ENCODE measurements at regions not wholly inside any gene's neighbourhood (a gene's known extent, or its start where the extent isn't known, plus 50 kb on each side); places are given as distances from the start of the nearest gene placed in this dataset.
"Not testable (repeated sequence)": the region's sequence is repeated elsewhere in the genome, so short reads cannot be mapped to it uniquely, and the experiment has no call there.

DNA sequence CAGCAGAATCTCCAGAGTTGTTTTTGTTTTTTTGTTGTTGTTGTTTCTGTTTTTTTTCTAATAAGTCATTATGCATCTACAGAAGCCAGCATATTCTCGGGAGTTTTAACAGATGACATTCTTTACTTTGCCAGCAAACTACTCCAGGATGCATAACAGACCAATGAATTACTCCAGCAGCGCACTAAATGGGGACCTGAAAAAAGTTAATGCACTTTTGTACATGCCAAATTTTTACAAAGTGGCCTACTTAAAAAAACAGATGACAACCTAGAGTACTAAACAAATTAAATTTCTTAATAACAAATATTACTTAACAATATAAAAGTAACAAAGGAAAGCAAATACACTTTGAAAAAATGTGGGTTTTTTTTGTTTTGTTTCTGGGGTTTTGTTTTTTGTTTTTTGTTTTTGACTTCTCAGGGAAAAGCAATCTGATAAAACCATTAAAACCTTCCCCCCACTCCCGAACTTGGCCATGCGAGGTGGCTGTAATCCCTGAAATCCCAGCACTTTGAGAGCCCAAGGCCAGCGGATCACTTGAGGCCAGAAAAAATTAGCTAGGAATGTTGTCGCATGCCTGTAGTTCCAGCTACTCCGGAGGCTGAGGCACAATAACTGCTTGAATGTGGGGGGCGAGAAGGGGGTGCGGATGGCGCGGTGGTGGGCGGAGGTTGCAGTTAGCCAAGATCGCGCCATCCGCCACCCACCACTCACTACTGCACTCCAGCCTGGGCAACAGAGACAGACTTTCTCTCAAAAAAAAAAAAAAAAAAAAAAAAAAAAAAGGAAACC is 352.4 kb downstream of the CETN3 start:
- DNase-seq = no peak

DNA sequence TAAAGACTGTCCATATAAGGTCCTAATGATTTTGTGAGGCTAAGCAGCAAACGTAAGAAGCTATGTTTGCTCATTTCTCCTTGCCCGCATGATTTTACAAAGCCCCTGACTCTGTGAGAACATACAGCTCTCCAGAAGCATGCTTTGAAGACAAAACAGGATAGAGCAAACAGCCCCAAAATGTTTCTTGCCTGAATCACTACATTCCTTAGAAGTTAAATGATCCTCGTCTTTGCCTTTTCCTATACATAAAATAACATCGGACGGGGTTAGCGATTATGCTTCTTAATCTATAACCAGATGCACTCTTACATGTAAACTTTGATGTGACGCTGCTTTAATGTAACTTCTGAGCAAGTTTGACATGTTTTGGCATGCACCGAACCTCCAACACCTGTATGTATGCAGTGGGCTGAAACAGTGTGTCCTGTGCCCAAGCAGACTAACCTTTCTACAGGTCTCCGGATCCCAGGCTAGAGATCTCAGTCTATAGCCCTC is 353.7 kb downstream of the CETN3 start:
- DNase-seq = no peak

DNA sequence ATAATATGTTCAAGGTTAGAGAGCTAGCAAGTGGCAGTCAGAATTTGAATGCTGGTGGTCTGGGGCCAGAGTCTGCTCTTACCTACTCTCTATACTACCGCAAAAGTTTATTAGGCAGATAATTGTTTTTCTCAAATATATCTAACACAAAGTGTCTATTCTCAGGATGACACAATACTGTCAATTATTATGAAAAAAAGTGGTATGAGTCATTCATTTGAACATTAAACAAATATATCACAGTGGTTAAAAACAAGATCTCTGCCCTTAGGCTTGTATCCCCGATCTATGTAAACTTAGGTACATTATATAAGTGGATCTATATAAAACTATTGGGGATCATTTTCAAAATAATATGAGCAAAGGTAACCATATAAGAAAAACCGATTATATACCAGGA is 354.9 kb downstream of the CETN3 start:
- DNase-seq = no peak

DNA sequence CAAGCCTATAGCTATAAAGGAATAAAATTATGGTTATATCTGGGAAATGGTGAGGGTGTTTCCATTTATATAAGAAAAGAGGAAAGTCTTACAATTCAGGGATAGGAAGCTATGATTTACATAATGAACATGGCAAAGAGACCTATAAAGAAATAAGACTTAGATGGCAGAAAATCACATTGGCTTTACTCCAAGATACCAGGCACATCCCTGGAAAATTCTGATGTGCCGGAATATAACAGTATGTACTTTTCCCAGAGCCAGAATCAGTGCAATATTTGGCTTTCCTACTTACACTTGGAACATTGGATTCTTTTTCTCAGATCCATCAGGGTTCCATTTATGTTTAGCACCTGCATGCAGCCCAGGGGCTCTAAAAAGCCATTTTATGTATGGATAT is 357.8 kb downstream of the CETN3 start:
- no peak for DNase-seq

DNA sequence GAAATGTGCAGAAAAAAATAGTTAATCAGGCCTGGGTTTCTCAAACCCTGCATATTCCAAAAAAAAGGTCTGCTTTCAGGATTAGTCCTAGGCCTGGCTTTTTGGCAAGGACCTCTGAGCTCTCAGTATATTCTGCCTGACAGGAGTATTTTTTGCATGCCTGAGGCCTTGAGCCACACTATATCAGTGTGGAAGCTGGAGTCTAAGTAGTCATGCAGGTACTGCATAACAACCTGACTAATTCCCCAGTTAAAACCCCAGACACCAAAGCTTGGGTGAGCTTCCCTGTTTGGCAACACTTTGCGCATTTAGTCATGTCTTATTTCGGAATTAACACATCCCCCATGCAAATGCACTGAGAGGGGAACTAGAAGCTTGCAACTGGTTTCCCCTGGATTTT is 359.5 kb downstream of the CETN3 start:
- DNase-seq = no peak

DNA sequence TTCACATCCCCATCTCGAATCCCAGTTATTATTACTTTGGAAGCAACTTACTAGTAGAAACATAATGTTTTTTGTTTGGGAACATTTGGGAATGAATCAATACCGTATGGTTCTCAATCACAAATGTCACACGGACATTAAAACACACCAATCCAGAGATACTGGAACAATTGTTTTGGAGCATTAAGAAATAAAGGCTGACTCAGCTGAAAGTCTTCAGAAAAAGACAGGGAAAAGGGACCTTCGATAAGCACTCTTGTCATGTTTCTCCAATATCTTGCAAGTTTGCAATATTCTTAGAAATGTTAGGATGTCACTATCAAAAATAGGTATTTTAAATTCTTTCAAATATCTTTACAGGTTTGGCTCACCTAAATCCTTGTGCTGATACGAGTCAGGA is 362.4 kb downstream of the CETN3 start:
- DNase-seq = no peak

DNA sequence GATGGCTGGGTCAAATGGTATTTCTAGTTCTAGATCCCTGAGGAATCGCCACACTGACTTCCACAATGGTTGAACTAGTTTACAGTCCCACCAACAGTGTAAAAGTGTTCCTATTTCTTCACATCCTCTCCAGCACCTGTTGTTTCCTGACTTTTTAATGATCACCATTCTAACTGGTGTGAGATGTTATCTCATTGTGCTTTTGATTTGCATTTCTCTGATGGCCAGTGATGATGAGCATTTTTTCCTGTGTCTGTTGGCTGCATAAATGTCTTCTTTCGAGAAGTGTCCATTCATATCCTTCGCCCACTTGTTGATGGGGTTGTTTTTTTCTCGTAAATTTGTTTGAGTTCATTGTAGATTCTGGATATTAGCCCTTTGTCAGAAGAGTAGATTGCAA is 369.5 kb downstream of the CETN3 start:
- DNase-seq = not testable (repeated sequence)

DNA sequence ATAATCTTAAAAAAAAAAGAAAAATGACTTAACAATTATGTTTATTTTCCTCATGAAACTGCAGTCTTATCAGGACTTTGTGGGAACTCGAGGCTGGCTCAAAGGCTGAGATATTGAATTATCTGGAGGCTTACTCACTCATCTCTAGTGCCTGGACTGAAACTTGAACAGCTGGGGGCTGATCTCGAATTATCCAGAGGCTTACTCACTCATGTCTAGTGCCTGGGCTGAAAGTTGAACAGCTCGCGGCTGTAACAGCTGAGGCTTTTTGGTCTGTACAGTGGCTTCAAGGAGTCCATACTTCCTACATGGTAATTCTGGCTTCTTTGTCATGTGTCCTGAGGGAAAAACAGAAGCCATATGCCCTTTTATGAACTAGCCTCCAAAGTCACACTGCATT is 371.9 kb downstream of the CETN3 start:
- no peak for DNase-seq

DNA sequence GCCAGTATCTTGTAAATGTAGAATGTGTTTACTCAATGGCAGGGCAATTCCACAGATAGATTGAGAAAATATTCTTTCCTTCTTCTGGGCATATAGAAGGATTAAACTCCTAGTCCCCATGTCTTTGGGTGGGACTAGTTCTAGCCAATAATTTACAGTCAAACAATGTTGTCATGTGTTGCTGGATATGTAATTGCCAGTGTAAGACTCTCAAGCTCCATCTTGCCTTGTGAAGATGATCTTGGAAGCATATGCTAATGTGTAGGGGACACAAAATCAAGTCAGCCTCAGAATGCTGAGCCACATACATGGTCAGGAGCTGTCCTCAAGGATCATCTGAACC is 386.9 kb downstream of the CETN3 start:
- no peak for DNase-seq

DNA sequence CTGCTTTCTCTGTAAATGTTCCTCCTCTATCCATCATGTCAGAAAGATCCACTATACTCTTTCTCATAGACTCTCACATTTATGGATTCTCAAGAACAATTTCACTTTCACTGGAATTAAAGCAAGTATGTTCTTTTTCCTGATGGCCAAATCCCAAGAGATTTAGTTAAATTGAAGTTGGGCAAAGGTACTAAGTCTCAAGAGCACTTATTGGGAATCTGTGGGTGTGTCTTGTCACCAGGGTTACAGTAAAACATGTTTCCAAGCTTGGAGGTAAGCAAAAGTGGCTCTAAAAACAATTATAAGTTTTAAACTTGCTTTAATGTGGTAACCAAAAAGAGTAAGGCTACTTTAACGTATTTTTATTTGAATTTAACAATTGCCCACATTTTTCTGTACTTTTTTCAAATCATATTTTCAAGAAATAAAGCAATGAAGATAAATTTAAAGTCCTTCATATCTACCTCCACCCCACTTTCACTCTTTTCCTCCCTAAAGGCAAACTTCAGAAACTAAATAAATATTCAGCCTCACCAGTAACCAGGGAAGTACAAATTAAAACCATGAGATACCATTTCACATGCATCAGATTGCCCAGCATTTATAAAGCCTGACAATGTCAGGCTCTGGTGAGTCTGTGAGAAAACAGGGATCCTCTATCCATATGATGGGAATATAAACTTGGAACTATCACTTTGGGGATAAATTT is 387.4 kb downstream of the CETN3 start:
- no peak for DNase-seq

DNA sequence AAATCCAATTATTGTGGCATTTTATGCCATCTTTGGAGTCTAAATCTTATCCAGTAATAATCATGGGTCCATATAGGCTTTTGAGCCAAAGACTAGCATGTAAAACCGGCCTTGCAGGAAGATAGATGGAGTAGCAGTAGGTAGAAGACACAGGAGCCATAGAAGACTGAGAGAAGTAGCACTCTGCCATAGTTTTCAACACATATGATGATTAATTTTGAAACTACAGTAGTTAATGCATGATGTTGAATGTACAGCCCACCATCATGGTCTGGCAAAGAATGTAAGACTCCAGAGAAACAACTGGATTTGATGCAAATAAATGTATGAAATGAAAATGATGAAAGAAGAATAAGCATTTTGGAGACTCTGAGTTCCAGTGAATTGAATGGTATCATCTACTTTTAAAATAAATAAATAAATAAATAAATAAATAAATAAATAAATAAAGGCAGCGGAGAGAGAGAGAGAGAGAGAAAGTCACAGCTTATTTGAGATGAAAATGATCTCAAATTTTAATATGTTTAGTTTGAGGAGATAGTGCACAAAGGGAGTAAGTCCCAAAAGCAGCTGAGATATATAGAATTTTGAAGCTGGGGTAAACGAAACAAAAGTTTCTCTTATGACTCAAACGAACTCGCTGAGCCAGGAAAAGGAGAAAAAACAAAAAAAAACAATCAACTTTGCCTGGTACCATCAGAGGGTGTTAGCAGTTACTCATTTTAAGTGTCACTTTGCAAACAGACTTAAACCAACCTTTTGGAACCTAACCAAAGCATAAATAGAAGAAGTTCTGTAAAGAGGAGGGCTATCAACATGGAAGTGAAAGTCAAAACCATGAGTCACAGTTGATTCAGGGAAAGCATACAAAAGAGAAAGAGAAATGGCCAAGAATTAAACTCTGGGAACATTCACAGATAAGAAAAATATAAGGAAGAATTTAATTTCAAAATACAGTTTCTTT is 388.7 kb downstream of the CETN3 start:
- DNase-seq = peak; percentile 7

DNA sequence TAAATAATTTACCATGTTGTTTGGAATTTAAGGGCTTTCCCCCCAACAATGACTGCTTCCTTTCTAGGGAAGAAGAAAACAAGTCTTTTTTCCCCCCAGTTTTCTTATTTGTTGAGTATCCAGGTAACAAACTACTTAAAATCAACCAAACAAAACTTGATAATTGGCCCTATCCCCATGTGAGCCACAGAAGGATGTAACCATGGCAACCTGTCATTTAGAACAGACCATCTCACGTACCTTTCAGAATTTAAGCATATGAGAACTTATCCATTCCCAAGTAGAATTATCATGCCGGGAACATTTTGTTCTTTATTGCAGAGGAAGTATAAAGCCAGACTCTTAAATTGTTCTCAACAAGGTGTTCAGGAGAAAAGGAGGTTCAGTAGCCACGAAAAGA is 392.3 kb downstream of the CETN3 start:
- DNase-seq = no peak

DNA sequence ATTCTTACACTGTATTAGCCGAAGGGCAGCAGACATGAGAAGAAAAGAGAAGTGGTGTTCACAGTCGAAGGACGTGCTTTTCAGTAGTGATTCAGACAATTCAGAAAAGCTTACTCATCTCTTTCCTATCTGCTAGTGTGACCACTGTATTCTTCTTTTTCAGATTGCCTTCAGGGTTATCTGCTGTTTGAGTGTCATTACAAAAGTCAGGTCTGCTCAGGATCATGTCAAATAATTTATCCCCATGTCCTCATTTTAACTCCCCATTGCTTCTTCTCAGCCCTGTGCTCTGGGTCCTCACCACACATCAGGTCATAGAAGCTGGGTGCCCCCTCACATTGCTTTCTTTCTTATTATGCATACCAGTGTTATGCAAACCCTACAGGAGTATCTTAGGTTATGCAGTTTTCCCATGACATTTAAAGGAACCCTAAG is 394.0 kb downstream of the CETN3 start:
- no peak for DNase-seq

DNA sequence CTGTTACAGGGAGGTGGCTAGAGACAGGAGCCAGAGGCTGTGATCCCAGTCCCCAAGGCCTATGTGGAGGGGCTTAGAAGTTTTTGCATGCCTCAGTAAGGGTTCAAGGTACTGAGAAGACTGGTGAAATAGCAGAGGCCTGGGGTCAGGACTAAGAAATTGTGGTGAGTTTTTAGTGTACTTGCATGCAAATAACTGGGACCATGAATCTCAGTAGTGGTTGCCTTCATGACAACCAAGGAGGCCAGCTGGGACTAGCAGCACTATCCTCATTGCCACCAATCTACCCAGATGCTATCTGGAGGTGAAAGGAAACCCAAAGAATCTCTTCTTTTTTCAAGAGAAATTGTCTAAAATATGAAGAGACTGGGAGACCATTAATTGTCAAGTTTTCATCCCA is 395.1 kb downstream of the CETN3 start:
- DNase-seq = no peak

DNA sequence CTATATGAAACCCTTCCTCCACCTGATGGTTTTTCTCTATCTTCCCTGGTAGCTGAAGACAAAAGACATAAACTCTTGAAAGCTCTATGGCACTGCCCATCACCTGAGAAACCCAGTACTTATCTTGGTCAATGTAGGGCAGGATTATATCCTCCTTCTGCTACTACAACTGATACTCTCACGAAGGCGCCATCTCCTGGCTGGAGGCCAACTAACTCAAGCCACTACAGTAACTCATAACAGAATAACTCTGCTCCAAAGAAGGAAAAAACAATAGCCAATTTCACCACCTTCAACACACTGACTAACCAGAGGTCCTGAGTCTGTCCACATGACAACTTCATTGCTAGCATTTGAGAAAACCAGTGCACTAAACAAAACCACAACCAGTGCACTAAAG is 409.2 kb downstream of the CETN3 start:
- DNase-seq = no peak

DNA sequence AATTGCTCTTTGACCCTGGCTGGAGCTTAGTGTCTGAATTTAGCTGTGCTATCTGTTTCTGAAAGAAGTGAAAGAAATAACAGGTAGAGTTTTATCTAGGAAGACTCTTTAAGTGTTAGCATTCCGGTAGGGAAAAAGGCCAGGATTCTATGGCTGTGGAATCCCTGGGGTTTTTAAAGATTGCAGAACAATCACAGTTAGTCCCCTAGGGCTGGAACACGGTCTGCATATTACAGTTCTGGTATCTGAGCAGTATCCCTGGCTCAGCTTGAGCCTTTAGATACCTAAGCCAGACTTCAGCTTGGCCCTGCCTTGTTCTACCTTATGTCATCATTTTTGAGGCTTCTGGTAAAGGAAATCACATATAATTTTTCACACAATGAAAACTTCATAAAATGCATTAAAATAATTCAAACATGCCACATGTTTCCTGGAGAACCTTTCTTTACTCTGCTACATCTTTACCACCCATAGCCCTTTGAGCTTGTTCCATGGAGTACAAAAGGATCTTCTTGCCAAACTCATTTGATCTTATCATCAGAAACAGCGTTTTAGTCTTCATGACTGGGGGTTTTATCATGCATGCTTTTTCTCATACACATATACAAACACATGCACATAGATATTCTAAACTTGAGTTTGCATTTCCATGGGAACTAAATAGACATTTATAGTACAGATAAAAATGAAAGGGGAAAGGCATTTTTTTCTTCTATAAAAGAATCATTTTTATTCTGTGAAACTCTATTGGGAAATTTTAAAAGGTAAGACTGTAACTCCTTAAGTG is 410.8 kb downstream of the CETN3 start:
- no peak for DNase-seq

DNA sequence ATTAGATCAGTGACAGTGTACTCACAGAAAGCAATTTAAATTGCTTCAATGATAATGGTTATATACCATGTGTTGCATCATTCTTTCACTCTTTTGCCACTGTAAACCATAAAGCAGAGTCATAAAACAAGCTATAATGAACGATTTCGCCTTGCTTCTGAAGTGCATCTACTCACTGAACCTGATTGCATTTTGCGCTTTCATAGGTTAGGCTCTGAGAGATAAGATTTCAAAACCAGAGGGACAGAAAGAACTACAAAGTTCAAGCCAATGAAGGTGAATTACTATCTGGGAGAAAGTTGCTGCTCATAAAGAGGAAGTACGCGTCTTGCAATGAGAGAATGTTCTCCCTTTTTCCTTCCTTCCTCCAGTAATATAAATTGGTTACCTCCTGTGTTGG is 412.7 kb downstream of the CETN3 start:
- DNase-seq = no peak

DNA sequence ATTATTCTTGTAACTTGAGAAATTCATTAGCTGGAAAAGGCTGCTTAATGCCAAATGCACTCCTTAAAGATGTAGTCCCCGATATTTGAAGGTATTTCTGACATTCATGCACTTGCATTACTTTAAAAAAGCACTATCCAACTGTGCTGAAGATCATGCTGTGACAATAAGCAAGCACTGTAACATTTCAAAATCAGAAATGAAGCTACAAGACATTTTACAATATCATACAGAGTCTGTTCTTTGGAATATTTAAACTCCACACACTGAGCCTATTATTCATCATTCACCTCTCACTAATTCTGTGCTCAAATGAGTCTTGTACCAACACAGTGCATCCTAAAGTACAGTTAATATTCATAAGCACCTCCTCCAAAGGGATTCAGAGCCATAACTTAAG is 413.2 kb downstream of the CETN3 start:
- no peak for DNase-seq

DNA sequence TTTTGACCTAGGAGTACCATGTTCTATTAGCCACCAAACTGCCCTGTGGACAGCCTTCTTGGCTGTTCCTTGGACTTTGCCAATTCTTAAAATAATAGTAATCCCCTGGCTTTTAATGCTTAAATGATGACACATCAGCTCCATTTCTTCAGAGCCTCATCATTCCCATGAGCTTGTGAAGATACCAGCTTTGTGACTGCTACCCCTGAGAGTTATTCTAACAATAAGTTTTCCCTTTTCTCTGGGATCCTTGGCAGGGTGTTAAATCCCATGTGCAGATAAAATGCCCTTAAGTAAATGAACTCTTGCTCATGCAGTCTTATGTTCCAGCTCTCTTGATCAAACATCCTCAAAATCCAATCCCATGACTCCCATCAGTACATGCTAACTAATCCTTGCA is 415.3 kb downstream of the CETN3 start:
- DNase-seq = no peak

DNA sequence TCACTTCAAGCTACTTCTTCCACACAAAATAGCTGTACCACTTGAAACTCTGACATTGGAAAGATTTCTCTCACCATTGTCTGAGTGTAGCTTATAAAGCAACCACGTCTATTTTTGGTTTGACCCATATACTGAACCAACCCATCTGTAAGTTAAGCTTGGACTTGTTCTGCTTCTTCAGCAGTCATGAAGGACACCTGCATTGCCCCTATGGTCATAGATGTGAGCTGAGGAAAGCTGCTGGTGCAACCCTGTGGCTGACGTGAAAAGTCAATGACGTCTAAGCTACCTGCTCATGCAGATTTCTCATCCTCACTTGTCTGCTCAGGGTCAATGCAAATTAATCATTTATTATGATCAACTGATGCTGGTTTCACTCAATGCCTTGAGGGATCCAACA is 417.4 kb downstream of the CETN3 start:
- DNase-seq = no peak

DNA sequence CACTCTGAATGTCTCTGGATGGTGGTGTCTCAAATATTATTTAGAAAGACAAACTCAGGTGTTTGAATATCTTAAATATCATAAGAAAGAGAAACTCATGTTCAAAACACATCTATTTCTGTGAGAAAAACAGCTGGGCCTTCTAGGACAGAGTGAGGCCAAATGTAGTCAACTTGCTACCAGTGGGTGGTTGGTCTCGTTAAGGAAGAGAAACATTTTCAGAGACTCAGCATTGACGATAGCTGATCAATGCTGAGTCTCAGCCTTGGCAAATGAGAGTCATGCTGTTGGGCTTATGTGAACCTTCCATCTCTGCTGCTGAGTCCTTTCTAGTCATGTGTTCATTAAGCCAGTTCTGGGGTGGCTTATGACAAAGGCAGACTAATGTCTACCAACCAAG is 418.0 kb downstream of the CETN3 start:
- no peak for DNase-seq

DNA sequence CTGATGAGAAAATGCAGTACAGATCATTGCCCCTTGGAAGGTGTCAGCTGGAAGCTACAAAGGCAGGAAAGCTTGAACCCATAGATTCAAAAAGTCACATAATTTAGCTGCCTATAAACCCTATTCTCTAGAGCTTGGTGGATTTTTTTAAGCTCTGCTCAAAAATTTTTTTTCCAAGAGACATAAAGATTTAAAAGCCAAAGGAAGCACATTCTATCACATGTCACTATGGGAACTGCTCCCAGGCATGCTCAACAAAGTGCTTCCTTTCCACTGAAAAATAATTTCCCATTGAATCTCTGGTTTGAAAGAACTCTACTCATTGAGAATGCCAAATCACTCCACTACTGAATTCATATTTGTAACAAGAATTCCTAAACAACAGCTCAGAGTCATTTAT is 419.8 kb downstream of the CETN3 start:
- peak; percentile 27 for DNase-seq

All from muscle of arm (tissue), 1 donor.